ENCODE measurements at regions not wholly inside any gene's neighbourhood (a gene's known extent, or its start where the extent isn't known, plus 50 kb on each side); places are given as distances from the start of the nearest gene placed in this dataset.
"Not testable (repeated sequence)": the region's sequence is repeated elsewhere in the genome, so short reads cannot be mapped to it uniquely, and the experiment has no call there.

DNA sequence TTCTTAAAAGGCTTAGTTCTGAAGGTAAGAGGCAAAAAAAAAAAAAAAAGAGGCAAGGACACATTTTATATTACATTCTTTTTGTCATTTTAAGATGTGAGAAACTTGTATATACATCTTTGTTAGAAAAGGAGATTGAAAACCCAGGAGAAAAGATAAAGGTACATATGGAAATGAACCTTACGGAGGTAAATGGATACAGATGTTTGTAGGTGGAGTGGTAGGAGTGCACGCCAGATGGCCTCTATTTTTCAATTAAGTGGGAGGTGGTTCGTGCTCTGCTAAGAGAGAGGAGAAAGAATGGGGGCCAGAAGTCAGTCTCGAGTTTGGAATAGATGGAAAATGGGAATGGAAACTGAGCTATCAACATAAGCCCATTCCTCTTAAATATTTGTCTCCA, 622.5 kb upstream of the GHITM start:
- DNase-seq (ENCODE audit: low read depth, low spot score) = no peak

DNA sequence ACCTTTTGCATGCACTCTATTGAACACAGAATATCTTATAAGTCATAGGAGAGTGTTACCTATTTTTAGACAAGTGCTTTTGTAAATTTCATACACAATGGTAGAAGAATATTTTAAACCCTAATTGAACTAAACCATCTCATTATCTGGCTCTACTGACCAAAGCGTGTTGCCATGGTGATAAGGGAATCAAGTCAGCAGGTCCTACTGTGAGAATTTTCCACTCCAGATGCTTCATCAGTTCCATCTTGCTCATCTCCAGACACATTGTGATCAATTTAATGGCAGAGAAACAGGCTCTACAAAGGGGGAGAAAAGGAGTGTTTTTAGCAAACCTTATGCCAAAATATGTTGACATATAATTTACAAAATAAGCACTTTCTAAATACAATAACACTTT, 621.9 kb upstream of the GHITM start:
- DNase-seq (ENCODE audit: low read depth, low spot score) = no peak

DNA sequence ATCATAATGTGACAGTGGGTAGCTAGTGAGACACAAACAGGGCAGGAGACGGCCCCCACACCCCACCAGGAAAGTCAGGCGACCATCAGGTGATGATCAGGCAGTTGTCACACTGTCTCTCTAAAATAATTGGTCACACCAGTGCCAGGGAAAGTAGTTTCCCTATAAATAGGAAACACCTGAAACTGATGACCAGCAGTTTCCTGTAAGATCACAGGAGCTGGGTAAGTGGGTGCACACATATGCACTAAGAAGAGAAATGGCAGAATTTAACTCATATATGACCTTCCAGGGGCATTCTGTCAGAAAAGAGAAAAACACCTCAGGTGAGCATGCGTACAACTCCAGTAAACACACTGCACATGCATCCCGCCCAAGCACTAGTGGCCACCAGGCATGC, 620.5 kb upstream of the GHITM start:
- no peak for DNase-seq (ENCODE audit: low read depth, low spot score)

DNA sequence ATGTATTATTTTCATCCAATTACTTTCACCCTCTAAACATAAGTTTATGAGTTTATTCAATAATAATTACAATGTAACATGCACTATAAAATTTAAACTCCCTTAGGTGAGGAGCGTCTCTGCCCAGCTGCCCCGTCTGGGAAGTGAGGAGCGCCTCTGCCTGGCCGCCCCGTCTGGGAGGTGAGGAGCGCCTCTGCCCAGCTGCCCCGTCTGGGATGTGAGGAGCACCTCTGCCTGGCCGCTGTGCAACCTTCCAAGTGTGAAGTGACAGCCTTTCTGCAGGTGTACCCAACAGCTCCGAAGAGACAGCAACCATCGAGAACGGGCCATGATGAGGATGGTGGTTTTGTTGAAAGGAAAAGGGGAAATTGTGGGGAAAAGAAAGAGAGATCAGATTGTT, 618.9 kb upstream of the GHITM start:
- not testable (repeated sequence) for DNase-seq (ENCODE audit: low read depth, low spot score)

DNA sequence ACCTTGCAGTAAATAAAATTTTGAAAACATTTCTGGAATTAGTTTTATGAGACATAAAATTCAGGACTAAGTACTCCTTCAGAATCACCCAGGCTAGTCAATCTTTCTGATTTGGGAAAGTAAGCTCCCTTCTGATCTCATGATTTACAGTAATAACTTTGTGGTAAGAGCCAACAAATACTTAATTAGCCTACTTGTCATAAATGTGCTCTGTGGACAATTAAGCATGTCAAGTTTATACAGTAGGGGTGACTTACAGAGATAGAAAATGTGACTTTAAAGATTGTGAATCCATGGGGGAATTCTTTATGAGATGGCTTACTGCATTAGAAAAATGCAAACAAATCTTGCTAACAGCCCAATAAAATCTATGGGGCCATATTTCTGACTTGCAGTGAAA, 616.9 kb upstream of the GHITM start:
- DNase-seq (ENCODE audit: low read depth, low spot score) = no peak

DNA sequence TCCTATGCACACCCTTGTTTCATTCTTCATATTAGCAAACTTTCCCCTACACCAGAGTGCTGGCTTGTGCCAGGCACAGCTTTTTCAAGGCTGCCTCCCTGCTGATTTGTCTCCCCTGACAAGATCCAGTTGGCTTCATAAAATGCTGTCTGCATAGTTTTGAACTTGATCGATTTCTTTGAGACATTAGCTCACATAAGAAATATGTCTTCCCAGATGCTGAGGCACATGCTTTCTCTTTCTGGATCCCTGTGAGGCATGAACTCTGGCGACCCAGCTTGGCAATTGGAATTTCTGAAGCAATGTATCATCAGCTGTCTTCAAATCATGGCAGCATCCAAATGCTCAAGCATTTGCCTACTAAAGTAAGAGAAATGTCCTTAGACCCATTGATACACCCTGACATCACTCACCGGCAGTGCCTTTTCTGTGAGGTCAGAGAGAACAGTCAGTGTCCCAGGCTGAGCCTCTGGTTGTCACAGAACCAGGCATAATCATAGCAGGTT, 616.4 kb upstream of the GHITM start:
- DNase-seq (ENCODE audit: low read depth, low spot score) = no peak

DNA sequence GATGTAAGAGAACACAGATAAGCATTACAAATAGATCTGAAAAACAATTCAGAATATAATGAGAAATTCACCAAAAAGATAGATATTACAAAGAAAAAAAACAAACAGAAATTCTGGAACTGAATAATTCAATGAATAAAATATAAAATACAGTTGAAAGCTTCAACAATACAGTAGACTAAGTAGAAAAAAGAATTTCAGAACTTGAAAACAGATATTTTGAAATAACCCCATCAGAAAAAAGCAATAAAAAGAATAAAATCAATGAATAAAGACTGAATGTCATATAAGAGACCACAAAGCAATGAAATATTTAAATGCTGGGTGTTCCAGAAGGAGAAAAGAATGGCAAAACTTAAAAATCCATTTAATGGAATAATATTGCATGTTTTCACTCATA, 611.4 kb upstream of the GHITM start:
- no peak for DNase-seq (ENCODE audit: low read depth, low spot score)

DNA sequence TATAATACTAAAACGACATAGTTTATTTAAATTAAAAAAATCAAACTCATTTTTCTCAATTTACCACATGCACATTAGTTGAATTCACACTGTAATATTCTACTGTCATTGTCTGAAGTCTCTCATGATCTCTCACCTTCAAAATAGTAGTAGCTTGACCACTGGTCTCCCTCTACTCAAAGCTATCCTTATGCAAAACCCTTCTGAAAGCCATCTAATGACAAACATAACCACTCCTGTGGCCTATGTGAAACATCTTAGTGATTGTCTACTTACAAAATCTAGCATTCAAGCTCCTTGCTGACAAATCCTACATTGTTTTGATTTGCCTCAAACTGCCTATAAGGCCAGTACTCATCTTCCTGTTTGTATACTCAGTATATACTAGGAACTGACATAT, 606.0 kb upstream of the GHITM start:
- no peak for DNase-seq (ENCODE audit: low read depth, low spot score)

DNA sequence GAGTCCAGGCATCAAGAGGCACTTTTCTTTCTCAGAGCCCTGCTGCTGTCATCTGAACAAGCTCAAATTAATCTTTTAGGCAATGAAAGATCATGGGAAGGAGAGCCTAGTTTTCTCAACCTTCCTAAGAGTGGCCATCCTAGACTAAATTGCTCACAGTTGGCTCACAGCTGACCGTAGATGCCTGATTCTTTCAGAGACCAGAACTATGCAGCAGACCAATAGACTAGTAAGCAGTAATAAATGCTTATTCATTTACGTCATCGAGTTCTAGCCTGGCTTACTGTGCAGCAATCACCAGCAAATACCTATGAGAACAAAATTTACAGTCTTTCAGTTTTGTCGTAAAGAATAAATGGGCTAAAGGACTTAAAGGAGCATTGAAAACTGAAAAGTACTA, 602.9 kb upstream of the GHITM start:
- no peak for DNase-seq (ENCODE audit: low read depth, low spot score)

DNA sequence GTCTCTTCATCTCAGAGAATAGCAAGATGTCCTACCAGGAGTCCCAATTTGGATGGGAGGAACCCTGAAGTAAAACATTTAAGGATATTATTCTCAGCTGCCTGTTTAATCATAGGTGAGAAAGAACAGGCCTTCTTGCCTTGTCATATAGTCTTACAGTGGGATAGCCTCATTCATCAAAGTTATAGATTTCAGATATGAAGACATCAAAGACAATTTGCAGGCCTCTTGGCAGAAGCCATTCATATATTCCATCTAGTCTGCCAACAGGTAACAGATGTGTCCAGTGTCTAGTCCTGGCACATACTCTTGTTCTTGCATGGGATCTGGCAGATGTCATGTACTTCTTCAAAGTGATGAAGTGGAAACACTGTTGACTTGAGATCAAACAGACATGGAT, 601.3 kb upstream of the GHITM start:
- no peak for DNase-seq (ENCODE audit: low read depth, low spot score)

DNA sequence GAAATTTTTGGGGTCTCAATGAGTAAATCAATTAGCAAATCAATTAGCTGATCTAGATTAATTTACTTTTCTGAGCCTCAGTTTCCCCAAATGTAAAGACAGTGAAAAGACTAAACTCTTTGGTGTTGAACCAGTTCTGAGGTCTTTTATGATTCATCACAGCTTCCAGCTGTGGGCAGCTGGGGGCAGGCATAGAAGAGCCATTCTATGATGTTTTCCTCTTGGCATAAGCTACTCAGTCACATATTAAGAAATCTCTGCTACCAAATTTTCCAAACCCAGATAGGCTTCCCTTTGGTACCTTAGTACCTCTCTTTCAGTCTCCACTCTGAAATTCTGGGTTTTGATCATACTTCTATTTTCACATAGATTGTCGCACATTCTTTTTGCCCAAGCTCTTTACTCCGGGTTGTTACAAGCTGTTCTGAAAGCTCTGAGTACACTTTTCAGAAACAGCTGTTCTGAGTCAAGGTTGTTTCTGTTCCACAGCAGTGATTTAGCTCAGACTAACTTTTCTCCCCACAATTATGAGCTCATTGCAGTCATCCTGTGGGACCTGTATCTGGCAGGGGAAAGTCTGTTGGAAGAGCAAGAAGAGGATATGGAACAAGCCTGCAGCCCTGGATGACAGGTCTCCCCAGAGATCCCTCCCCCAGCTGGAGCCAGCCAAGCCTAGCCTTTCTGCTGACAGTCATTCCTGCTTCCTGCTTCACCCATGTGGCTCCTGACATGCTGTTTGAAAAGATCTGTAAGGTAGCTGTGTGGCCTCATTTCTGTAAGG, 599.6 kb upstream of the GHITM start:
- DNase-seq (ENCODE audit: low read depth, low spot score) = peak; percentile 23

DNA sequence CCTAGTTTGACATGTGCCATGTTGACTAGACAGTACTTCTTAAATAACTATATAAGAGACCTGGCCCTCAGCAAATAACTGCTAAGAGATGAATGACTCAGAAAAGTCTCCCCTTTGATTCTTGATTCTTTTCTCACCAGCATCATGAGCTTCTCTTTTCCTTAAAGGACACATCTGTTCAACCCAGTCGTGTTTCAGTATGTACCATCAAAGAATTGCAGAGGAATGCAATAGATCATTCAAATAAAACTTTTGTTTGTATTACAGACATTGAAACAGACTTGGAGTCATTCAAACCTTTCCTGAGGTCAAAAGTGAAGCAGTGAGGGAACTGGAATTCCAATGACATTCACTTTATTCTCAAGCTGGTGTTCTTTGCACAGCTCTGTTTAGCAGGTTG, 598.3 kb upstream of the GHITM start:
- no peak for DNase-seq (ENCODE audit: low read depth, low spot score)

DNA sequence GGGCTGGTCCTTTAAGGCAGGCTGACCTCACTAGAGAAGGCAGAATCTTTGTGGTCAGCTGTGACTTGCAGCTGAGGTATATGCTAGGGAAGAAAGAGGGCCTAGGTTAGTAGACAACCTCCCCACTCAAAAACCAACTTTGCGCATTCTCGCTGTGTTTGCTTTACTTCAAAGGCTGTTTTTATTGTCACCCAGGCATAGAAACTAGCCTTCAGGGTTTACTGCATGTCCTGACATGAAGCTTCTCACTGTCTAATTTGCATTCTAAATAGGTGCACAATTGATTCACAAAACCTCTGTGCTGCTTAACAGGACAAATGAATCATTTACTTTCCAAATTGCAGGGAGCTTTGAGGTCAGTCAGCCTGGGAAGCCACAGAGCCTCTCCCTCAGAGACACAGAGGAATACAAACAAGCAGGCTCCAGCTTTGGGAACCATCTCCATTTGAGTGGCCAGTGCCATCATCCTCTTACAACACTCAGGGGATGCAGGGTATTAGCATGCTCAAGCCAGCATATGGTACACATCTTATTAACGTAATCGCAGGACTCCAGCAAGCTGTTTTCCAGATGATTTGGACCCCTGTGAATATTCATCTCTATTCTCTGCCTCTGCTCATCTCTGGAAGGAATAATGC, 596.4 kb upstream of the GHITM start:
- DNase-seq (ENCODE audit: low read depth, low spot score) = no peak

DNA sequence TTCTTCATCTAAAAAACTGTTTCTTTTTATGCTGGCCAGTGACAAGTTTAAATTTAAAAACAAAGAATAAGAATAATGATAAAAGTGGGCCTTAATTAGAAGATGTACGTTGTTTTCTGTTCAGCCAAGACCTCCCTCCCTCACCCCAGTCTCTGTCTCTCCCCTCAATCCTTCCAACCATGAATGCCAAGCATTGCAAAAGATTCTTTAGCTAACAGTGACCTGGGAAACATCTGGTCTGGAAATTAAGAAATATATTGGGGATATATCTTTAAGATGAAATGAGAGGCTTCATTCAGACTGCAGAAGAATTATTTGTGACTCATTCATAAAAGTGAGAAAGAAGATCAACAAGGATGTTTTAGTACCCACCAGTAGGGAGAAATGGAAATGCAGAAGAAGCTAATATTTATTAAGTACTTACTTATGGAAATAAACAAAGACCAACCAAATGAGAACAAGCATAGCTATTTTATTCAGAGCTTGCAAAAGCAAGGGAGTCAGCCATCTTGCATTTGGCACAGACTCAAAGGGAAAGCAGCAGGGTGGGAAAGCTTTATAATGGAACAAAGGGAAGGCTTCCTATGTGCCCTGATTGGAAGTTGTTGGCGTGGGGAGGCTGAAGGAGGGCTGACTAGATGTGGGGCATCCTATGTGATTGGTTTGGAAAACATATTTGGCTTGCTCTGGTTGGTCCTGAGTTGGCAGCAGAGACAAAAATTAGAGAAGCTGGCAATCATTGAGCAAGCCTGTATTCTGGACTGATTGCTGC, 595.4 kb upstream of the GHITM start:
- DNase-seq (ENCODE audit: low read depth, low spot score) = no peak

DNA sequence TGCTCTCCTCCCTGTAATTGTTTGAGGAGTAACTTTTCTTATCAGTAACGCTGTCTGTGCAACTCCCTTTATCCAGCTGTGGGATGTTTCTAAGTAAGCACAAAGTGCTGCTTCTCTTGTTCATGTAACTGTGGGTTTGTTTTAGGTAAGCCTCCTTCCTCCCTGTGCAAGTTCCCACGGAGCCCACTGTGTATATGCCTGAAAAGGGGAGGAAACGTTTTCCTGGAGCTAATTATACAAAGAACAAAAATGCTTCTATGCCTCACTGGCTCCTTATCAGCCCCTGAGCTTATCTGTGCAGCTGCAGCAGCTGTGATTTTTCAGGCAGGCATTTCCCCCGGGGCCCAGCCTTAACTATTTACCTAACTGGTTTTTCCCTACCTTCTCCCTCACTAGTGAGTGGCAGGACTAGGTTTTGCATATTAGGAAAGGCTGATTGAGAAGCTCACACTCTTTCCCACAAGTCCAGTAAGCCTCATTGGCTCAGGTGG, 593.4 kb upstream of the GHITM start:
- DNase-seq (ENCODE audit: low read depth, low spot score) = no peak

DNA sequence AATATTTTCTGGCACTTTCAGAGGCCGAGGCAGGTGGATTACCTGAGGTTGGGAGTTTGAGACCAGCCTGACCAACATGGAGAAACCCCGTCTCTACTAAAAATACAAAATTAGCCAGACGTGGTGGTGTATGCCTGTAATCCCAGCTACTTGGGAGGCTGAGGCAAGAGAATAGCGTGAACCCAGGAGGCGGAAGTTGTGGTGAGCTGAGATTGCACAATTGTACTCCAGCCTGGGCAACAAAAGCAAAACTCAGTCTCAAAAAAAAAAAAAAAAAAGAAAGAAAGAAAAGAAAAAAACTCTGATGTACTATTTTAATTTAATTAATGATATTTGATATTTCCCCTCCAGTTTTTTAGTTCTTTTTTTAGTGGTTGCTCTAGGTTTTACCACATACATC, 588.1 kb upstream of the GHITM start:
- DNase-seq (ENCODE audit: low read depth, low spot score) = not testable (repeated sequence)

DNA sequence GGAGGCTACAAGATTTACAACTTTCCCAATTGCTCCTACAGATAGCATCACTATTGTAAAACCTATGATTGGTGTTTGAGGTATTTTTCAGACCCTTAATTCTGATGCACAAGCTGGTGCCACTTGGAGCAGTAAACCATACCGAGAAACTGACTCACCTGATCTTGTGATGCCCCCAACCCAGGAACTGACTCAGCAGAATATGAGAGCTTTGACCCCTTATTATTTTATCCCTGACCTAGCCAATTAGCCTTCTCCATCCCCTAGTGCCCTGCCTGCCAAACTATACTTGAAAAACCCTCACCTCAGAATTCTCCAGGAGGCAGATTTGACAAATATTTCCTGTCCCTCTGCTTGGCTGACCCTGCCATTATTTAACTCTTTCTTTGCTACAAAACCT, 585.9 kb upstream of the GHITM start:
- no peak for DNase-seq (ENCODE audit: low read depth, low spot score)

DNA sequence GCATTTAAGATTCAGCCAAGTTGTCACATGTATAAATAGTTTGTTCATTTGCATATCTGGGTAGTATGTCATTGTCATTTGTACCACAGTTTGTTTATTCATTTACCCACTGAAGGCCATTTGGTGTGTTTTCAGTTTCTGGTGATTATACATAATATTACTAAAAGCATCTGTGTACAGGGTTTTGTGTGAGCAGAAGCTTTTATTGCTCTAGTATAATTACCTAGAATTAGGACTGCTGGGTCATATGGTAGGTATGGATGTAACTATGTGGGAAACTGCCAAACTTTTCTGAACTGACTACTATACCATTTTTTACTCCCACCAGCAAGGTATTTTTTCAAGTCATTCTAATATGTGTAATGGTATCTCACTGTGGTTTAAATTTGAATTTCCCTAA, 584.0 kb upstream of the GHITM start:
- DNase-seq (ENCODE audit: low read depth, low spot score) = no peak

DNA sequence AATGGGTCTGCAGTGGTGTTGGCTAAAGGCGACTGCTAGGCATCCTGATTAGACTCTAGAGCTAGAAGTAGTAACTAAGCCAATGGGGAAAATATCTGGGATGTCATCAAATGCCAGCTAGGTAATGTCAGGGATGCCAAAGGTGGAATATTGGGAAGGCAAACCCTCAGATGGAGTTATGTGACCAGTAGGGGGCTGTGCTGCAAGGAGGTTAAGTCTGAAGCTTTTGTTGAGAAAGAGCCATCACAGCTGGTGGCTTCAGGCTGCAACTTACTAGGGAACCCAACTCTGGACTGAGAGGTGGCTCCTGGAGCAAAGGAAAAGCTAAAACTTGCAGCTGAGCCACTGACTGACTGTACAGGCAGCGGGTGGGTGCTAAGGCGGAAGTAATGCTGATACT, 576.9 kb upstream of the GHITM start:
- DNase-seq (ENCODE audit: low read depth, low spot score) = no peak

DNA sequence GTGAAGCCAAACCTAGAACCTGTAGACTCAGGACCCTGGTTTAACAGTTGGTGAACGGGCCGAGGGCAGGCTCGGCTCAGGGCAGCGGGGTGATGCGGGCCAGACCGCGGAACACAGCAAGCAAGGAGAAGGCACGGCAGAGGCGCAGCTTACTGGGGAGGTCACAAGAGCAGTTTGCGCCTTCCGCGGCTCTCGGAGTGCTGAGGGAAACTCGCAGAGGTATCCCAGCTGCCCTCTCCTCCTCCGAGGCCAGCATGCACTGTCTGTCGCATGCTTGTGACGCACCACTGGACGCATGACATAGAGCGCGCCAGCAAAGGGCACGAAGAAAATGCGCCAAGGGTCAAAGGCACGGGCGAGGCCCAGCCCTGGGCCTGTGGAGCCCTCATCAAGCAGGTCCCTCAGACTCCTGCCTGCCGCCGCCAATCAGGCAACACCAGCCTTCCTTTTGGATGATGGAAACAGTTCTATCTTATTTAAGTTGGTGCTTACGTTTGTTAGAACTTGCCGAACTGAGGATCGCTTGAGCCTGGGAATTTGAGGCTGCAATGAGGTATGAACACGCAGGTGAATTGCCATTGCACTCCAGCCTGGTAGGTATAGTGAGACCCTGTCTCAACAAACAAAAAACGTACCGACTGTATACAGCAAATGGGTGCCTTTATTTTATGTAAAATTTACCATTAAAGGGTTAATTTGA, 574.3 kb upstream of the GHITM start:
- DNase-seq (ENCODE audit: low read depth, low spot score) = no peak

DNA sequence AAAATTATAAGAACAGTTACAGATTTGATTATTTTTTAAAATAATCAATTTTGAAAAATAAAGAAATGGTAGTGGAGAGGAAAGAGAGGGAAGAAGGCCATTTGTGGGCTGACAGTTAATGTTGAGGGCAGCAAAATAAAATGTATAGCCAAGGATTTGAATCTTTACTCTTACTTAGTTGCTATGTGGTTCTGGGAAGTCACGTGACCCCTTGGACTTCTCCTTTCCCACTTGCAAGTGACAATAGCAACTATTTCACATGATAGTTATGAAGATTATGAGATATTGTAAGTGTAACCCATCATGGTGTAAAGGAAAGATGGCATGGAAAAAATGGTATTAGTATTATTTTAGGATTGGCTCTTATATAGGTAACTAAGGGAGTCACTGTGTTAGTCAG, 567.3 kb upstream of the GHITM start:
- DNase-seq (ENCODE audit: low read depth, low spot score) = no peak

DNA sequence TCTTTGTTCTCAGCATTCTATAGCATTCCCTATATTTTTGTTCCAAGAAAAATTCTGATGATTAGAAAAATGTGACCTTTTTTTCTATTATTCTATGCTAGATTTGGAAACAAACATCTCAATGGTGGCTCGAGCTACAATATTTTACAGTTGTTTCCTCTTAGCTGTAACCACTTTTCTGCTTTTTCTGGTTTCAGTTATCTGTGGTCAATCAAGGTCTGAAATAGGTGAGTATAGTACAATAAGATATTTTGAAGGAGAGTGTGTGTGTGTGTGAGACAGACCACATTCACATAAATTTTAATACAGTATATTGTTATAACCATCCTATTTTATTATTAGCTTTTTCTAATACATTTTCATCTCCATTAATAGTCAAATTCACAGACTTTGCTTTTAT, 564.5 kb upstream of the GHITM start:
- DNase-seq (ENCODE audit: low read depth, low spot score) = no peak
